HUES48 (cell line): ENCODE measurements at regions not wholly inside any gene's neighbourhood (a gene's known extent, or its start where the extent isn't known, plus 50 kb on each side); places are given as distances from the start of the nearest gene placed in this dataset.
A peak's percentile ranks its signal among the peaks of the same experiment; 100 is the strongest.

ENCODE experiments used
- H3K27ac ChIP-seq: one replicate; pipeline ENCODE4 v1.7.0; 2013; ENCODE audit warnings: low read depth, low read length, inconsistent platforms
- H3K27me3 ChIP-seq: 2 replicates; pipeline ENCODE4 v1.6.1; 2013; ENCODE audit warnings: mild to moderate bottlenecking, low read length; ENCODE audit not compliant: control insufficient read depth, insufficient read depth
- H3K36me3 ChIP-seq: 2 replicates; pipeline ENCODE4 v1.6.1; 2013; ENCODE audit warnings: low read length; ENCODE audit not compliant: control insufficient read depth, insufficient read depth
- H3K4me1 ChIP-seq: 2 replicates; pipeline ENCODE4 v1.6.1; 2013; ENCODE audit warnings: mild to moderate bottlenecking, low read length; ENCODE audit not compliant: control insufficient read depth, insufficient read depth
- H3K4me3 ChIP-seq: 2 replicates; pipeline ENCODE4 v1.5.1; 2013; ENCODE audit warnings: mild to moderate bottlenecking, low read depth, low read length
- H3K9ac ChIP-seq: 2 replicates; pipeline ENCODE4 v1.6.1; 2013; ENCODE audit warnings: mild to moderate bottlenecking, low read depth, low read length, moderate library complexity
- H3K9me3 ChIP-seq: 2 replicates; pipeline ENCODE4 v1.6.1; 2013; ENCODE audit warnings: low read length; ENCODE audit not compliant: control insufficient read depth, insufficient read depth

- no peaks in the 10 kb centered on the region for H3K4me1 ChIP-seq
- H3K27ac ChIP-seq, result no peak overlapping the region
- H3K4me3 ChIP-seq, result no peak overlapping the region
- H3K27me3 ChIP-seq, result no peaks in the 10 kb centered on the region
- H3K9ac ChIP-seq, result no peak overlapping the region
- no peaks in the 10 kb centered on the region for H3K9me3 ChIP-seq
- H3K36me3 ChIP-seq, result no peaks in the 10 kb centered on the region
Measured at GRCh38 chr1:218123968-218124367, 161.1 kb upstream of the RRP15 start.

- H3K4me3 ChIP-seq, result no peak overlapping the region
- H3K27me3 ChIP-seq, result no peaks in the 10 kb centered on the region
- H3K27ac ChIP-seq, result no peak overlapping the region
- no peaks in the 10 kb centered on the region for H3K36me3 ChIP-seq
- H3K4me1 ChIP-seq, result no peaks in the 10 kb centered on the region
- H3K9ac ChIP-seq, result no peak overlapping the region
- H3K9me3 ChIP-seq, result no peaks in the 10 kb centered on the region
Measured at GRCh38 chr1:218135371-218135770, 149.7 kb upstream of the RRP15 start.

GRCh38 chr1:218139761-218140160, 145.3 kb upstream of the RRP15 start:
- no peak overlapping the region for H3K27ac ChIP-seq
- no peaks in the 10 kb centered on the region for H3K27me3 ChIP-seq
- H3K4me3 ChIP-seq, result no peak overlapping the region
- H3K9me3 ChIP-seq, result no peaks in the 10 kb centered on the region
- H3K4me1 ChIP-seq, result no peaks in the 10 kb centered on the region
- no peaks in the 10 kb centered on the region for H3K36me3 ChIP-seq
- no peak overlapping the region for H3K9ac ChIP-seq

DNA sequence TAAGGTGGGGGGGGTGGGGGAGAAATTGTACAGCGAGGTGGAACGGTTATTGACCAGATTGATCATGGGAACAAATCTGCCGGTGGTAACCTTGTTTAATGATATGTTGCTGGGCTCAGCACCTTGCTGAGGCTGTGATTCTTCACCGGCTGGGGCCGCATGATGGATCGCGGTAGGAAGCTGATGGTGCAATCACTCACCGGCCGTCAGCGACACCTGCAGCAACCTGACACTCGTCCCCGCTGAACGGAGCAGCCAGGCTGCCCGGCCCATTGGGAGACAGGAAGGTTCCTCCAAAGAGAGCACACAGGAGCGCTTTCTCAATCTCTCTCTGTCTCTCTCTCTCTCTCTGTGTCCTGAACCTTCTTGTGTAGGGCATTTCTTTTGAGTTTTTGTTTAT, 128.5 kb upstream of the RRP15 start:
- Histone ChIP-seq H3K27ac (no peak overlapping the region), H3K9me3 (no peaks in the 10 kb centered on the region), H3K36me3 (no peaks in the 10 kb centered on the region), H3K4me1 (peaks cover 12% of the 10 kb centered on the region), H3K4me3 (peak overlapping the region; percentile 35), H3K27me3 (peaks cover 23% of the 10 kb centered on the region), H3K9ac (no peak overlapping the region)

GRCh38 chr1:218163371-218163770, 121.7 kb upstream of the RRP15 start:
- Histone ChIP-seq H3K27ac (no peak overlapping the region), H3K4me3 (peak overlapping the region; percentile 79), H3K9me3 (no peaks in the 10 kb centered on the region), H3K27me3 (peaks cover 47% of the 10 kb centered on the region), H3K36me3 (no peaks in the 10 kb centered on the region), H3K4me1 (peaks cover 25% of the 10 kb centered on the region), H3K9ac (no peak overlapping the region)

- Histone ChIP-seq H3K27me3 (peaks cover 47% of the 10 kb centered on the region), H3K4me3 (peak overlapping the region; percentile 79), H3K27ac (peak overlapping the region; percentile 82), H3K4me1 (peaks cover 25% of the 10 kb centered on the region), H3K9me3 (no peaks in the 10 kb centered on the region), H3K9ac (peak overlapping the region; percentile 73; the same call in 1 of the 2 replicates), H3K36me3 (no peaks in the 10 kb centered on the region)
Measured at GRCh38 chr1:218164111-218164929, 120.8 kb upstream of the RRP15 start.

GRCh38 chr1:218164930-218165700, 120.0 kb upstream of the RRP15 start:
- peak overlapping the region; percentile 79 for H3K4me3 ChIP-seq
- peaks cover 19% of the 10 kb centered on the region for H3K4me1 ChIP-seq
- peak overlapping the region; percentile 73 for H3K9ac ChIP-seq
- H3K27me3 ChIP-seq, result peaks cover 47% of the 10 kb centered on the region
- H3K36me3 ChIP-seq, result no peaks in the 10 kb centered on the region
- no peaks in the 10 kb centered on the region for H3K9me3 ChIP-seq
- H3K27ac ChIP-seq, result peak overlapping the region; percentile 82

- Histone ChIP-seq H3K9ac (peak overlapping the region; percentile 73), H3K27me3 (peaks cover 44% of the 10 kb centered on the region), H3K27ac (peak overlapping the region; percentile 82)
Measured at GRCh38 chr1:218165701-218166114, 119.4 kb upstream of the RRP15 start.

DNA sequence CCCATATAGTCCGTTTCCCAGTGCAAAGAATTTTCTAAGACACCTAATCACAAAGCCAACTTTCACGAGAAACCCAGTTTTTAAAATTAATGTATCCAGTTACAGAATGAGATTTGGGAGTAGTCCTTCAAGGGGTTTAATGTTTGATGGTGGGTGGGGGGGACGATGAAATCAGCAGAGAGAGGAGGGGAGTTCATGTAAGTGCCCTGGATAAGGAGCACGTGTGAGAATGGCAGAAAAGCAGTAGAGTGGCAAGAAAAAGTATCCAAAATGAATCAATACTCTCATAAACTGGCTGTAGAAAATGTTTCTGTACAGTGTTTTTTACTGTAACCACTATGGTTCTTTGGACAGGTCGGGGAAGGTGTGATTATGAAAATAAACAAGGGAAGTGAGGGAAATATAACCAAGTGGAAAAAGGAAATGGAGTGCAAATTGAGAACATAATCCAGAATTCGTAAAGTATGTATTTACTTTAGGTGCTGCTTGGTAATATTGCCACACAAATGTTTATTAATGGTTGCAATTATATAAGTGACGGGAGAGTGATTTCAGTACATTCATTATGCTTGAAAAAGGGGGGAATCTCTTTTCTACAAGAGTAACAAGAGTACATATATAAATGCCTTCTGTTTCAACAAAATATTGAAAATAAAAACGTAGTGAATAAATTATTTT, 118.7 kb upstream of the RRP15 start:
- Histone ChIP-seq H3K9ac (no peak overlapping the region), H3K4me1 (peaks cover 18% of the 10 kb centered on the region), H3K36me3 (no peaks in the 10 kb centered on the region), H3K27ac (no peak overlapping the region), H3K27me3 (peaks cover 42% of the 10 kb centered on the region), H3K4me3 (peak overlapping the region; percentile 79), H3K9me3 (no peaks in the 10 kb centered on the region)

More at GRCh38 chr1:218165701-218166114, 119.4 kb upstream of the RRP15 start:
- Histone ChIP-seq H3K9me3 (no peaks in the 10 kb centered on the region), H3K36me3 (no peaks in the 10 kb centered on the region), H3K4me3 (peak overlapping the region; percentile 79), H3K4me1 (peaks cover 18% of the 10 kb centered on the region)

DNA sequence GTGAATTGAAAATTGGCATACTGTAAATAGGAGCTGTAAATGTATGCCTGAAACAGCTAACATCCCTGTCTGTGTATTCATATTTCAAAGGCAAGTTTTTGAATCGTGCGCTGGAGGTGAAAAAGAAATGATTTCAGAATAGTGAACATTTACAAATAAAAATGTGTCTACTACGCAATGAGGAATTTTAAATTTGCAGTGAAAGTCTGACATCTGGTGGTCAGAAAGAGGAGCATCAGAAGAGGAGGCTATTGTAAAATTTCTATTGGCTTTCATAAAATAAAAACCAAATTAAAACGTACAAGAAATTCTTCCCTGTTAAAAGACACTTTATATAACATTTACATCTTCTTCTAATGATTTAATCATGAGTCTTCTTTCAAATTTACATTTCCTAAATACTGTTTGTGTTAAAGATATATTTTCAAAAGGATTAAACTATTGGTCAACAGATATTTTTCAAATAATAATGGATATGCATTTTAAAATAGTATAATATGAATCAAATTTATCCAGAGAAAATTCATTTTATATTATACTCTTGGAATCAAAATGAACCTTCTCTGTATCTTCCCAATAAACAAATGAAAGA, 113.7 kb upstream of the RRP15 start:
- Histone ChIP-seq H3K9me3 (no peaks in the 10 kb centered on the region), H3K9ac (no peak overlapping the region), H3K27ac (no peak overlapping the region), H3K4me3 (no peak overlapping the region), H3K36me3 (no peaks in the 10 kb centered on the region), H3K27me3 (peaks cover 20% of the 10 kb centered on the region), H3K4me1 (peaks cover 4% of the 10 kb centered on the region; the same call in 1 of the 2 replicates)
